ENCODE measurements at regions not wholly inside any gene's neighbourhood (a gene's known extent, or its start where the extent isn't known, plus 50 kb on each side); places are given as distances from the start of the nearest gene placed in this dataset.

- TF ChIP-seq, protein P1, sequence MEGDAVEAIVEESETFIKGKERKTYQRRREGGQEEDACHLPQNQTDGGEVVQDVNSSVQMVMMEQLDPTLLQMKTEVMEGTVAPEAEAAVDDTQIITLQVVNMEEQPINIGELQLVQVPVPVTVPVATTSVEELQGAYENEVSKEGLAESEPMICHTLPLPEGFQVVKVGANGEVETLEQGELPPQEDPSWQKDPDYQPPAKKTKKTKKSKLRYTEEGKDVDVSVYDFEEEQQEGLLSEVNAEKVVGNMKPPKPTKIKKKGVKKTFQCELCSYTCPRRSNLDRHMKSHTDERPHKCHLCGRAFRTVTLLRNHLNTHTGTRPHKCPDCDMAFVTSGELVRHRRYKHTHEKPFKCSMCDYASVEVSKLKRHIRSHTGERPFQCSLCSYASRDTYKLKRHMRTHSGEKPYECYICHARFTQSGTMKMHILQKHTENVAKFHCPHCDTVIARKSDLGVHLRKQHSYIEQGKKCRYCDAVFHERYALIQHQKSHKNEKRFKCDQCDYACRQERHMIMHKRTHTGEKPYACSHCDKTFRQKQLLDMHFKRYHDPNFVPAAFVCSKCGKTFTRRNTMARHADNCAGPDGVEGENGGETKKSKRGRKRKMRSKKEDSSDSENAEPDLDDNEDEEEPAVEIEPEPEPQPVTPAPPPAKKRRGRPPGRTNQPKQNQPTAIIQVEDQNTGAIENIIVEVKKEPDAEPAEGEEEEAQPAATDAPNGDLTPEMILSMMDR (IDR thresholded peaks at IDR 0.05; ENCODE audit: low read depth, low read length), result no peak
- no peak for TF ChIP-seq EZH2phosphoT487 (IDR thresholded peaks at IDR 0.05; ENCODE audit: low read depth)
Observed at GRCh38 chr1:229732061-229732460, 106.0 kb downstream of the URB2 start.

Measured in OCI-LY3 (cell line).